ENCODE measurements at regions not wholly inside any gene's neighbourhood (a gene's known extent, or its start where the extent isn't known, plus 50 kb on each side); places are given as distances from the start of the nearest gene placed in this dataset.

GRCh38 chr4:59400334-59400733 is 1799.8 kb upstream of the ADGRL3 start:
- Mint-ChIP-seq H3K36me3 (ENCODE audit: low read depth) (no peaks in the 10 kb centered on the region), H3K9me3 (no peaks in the 10 kb centered on the region), H3K27me3 (ENCODE audit: insufficient read depth, low read depth, poor library complexity) (no peaks in the 10 kb centered on the region), H3K4me1 (no peaks in the 10 kb centered on the region), H3K4me3 (no peak overlapping the region), H3K27ac (no peak overlapping the region)
- ATAC-seq (no peak), DNase-seq (ENCODE audit: low spot score) (no peak)
- no peaks in the 10 kb centered on the region for H3F3A ChIP-seq (replicated peaks; ENCODE audit: low read depth)
- H3K79me2 ChIP-seq (replicated peaks; ENCODE audit: insufficient read depth) = no peaks in the 10 kb centered on the region
- H3K27ac ChIP-seq (ENCODE audit: low read depth) = no peak overlapping the region
- H3K4me3 ChIP-seq = no peak overlapping the region
- no peaks in the 10 kb centered on the region for H3K27me3 ChIP-seq (ENCODE audit: insufficient read depth)
- no peaks in the 10 kb centered on the region for H3K9me2 ChIP-seq (ENCODE audit: insufficient read depth)
- TF ChIP-seq ZNF331 (CRISPR knock-in tag; IDR thresholded peaks at IDR 0.05; ENCODE audit: low read depth) = no peak
- TF ChIP-seq NANOG (IDR thresholded peaks at IDR 0.05; ENCODE audit: borderline replicate concordance) = no peak
- TF ChIP-seq JUNB (IDR thresholded peaks at IDR 0.05; ENCODE audit: unreplicated experiment) = no peak
- TF ChIP-seq EZH2 (IDR thresholded peaks at IDR 0.05; ENCODE audit: low read depth, unreplicated experiment) = no peak
- TF ChIP-seq CREB1 (CRISPR knock-in tag; IDR thresholded peaks at IDR 0.05; ENCODE audit: low read depth) = no peak
- no peak for TF ChIP-seq REST (IDR thresholded peaks at IDR 0.05; ENCODE audit: unreplicated experiment)
- no peak for TF ChIP-seq STAT1 (IDR thresholded peaks at IDR 0.05; ENCODE audit: unreplicated experiment)
- TF ChIP-seq EZH2phosphoT487 (IDR thresholded peaks at IDR 0.05; ENCODE audit: unreplicated experiment) = no peak
- TF ChIP-seq CTCF (conservative IDR thresholded peaks at IDR 0.05; ENCODE audit: low read depth in 2 of 2) = no peak
- no peak for TF ChIP-seq POLR2AphosphoS5 (IDR thresholded peaks at IDR 0.05; ENCODE audit: low read depth)
- no peak for TF ChIP-seq ETS1 (IDR thresholded peaks at IDR 0.05)
- no peak for TF ChIP-seq ZNF114 (CRISPR knock-in tag; IDR thresholded peaks at IDR 0.05)
- H3K4me2 ChIP-seq = no peak overlapping the region
- H4K20me1 ChIP-seq (replicated peaks; ENCODE audit: insufficient read depth) = no peaks in the 10 kb centered on the region
- no peak overlapping the region for H2AFZ ChIP-seq
- H3K36me3 ChIP-seq (ENCODE audit: insufficient read depth) = no peaks in the 10 kb centered on the region
- no peaks in the 10 kb centered on the region for H3K4me1 ChIP-seq (ENCODE audit: insufficient read depth)
